PC-3 (cell line): ENCODE measurements at regions not wholly inside any gene's neighbourhood (a gene's known extent, or its start where the extent isn't known, plus 50 kb on each side); places are given as distances from the start of the nearest gene placed in this dataset.
A peak's percentile ranks its signal among the peaks of the same experiment; 100 is the strongest.

Experiments
- ATAC-seq: fragments of 200-7000 bp; cut with Tn5 transposase; 2 replicates; pipeline ENCODE4 v1.9.1; 2020; ENCODE audit warnings: mild to moderate bottlenecking, moderate library complexity
- BruUV-seq: library from RNA; stranded (reverse); fragments of 400-500 nt; replicated peaks from 2 replicates; lab custom pipeline; 2021; lab: Mats Ljungman, UMichigan
- CTCF ChIA-PET: fragments of 300-600 bp; sonication (Branson Sonifier 250); formaldehyde crosslinking; loops from one replicate; lab custom pipeline; 2022; ENCODE audit warnings: antibody characterized with exemption; lab: Charles Lee
- POLR2A ChIA-PET: fragments of 300-600 bp; sonication (Branson Sonifier 250); formaldehyde crosslinking; loops from one replicate; lab custom pipeline; 2022; ENCODE audit warnings: antibody characterized with exemption; ENCODE audit not compliant: unreplicated experiment; lab: Charles Lee
- DNase-seq: peaks from one replicate; pipeline ENCODE4 v3.0.0-alpha.2; 2015
- H2AFZ ChIP-seq: fragments of 300-600 bp; sonication (generic); 2 replicates; pipeline ENCODE4 v1.6.0; 2016; ENCODE audit warnings: antibody characterized with exemption, low read length
- H3F3A ChIP-seq: fragments of 300-600 bp; sonication (generic); one replicate; pipeline ENCODE4 v1.6.0; 2017; ENCODE audit warnings: antibody characterized with exemption, low read length, control low read depth, mild to moderate bottlenecking; ENCODE audit not compliant: unreplicated experiment
- H3K27ac ChIP-seq: fragments of 300-600 bp; sonication (generic); 2 replicates; pipeline ENCODE4 v1.5.1; 2016; ENCODE audit warnings: mild to moderate bottlenecking, low read length
- H3K27me3 ChIP-seq: fragments of 300-600 bp; sonication (generic); 2 replicates; pipeline ENCODE4 v1.6.1; 2016; ENCODE audit warnings: low read length, mixed read lengths
- H3K36me3 ChIP-seq: fragments of 300-600 bp; sonication (generic); 2 replicates; pipeline ENCODE4 v1.6.1; 2016; ENCODE audit warnings: low read depth, mixed run types, low read length, mixed read lengths
- H3K4me1 ChIP-seq: fragments of 300-600 bp; sonication (generic); 2 replicates; pipeline ENCODE4 v1.5.1; 2016; ENCODE audit warnings: low read length; ENCODE audit not compliant: insufficient read depth
- H3K4me2 ChIP-seq: fragments of 300-600 bp; sonication (generic); 2 replicates; pipeline ENCODE4 v1.6.0; 2016; ENCODE audit warnings: low read length
- H3K4me3 ChIP-seq: fragments of 300-600 bp; sonication (generic); 2 replicates; pipeline ENCODE4 v1.5.1; 2016; ENCODE audit warnings: mild to moderate bottlenecking, low read length, mixed read lengths
- H3K79me2 ChIP-seq: fragments of 300-600 bp; sonication (generic); 2 replicates; pipeline ENCODE4 v1.6.1; 2017; ENCODE audit warnings: low read length, mixed read lengths
- H3K9ac ChIP-seq: fragments of 300-600 bp; sonication (generic); 2 replicates; pipeline ENCODE4 v1.6.0; 2016; ENCODE audit warnings: mild to moderate bottlenecking, low read length
- H3K9me2 ChIP-seq: fragments of 300-600 bp; sonication (generic); replicated peaks from 2 replicates; pipeline ENCODE4 v1.6.1; 2016; ENCODE audit warnings: mixed run types, low read length, mixed read lengths
- H3K9me3 ChIP-seq: fragments of 300-600 bp; sonication (generic); 2 replicates; pipeline ENCODE4 v1.6.1; 2016; ENCODE audit warnings: low read length, mixed read lengths
- H4K20me1 ChIP-seq: fragments of 300-600 bp; sonication (generic); 2 replicates; pipeline ENCODE4 v1.6.1; 2016; ENCODE audit warnings: low read length, mixed read lengths
- EZH2 ChIP-seq: fragments of 300-600 bp; sonication (generic); IDR thresholded peaks from one replicate; pipeline ENCODE4 v1.6.1; 2017; ENCODE audit warnings: antibody characterized with exemption, mild to moderate bottlenecking, low read length; ENCODE audit not compliant: unreplicated experiment
- EZH2phosphoT487 ChIP-seq: fragments of 300-600 bp; sonication (generic); IDR thresholded peaks from 2 replicates; pipeline ENCODE4 v1.6.1; 2018; ENCODE audit warnings: mild to moderate bottlenecking, antibody characterized with exemption, low read length, borderline replicate concordance
- intact Hi-C: fragments of 100-400 bp; cut with micrococcal nuclease; formaldehyde crosslinking; loops from 2 replicates; pipeline ENCODE4 v1.9.0; 2023
- TF ChIP-seq, protein P1 (sequence below): fragments of 300-600 bp; sonication (generic); conservative IDR thresholded peaks from 2 replicates; pipeline ENCODE4 v1.5.1; 2017; ENCODE audit warnings: antibody characterized with exemption, low read depth, mild to moderate bottlenecking, low read length

DNA sequence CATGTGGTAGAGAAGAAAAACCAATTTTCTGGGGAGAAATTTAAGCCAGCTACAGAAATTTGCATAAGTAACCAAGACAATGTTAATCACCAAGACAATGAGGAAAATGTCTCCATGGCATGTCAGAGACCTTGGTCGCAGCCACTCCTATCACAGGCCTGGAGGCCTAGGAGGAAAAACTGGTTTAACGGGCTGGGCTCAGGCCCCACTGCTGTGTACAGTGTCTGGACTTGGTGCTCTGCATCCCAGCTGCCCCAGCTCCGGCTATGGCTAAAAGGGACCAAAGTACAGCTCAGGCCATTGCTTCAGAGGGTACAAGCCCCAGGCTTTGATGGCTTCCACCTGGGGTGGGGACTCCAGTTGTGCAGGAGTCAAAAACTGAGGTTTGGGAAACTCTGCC, 1075.1 kb upstream of the CDH18 start:
- no peak overlapping the region for H3K9ac ChIP-seq
- H3K27me3 ChIP-seq: no peaks in the 10 kb centered on the region
- H3F3A ChIP-seq: no peaks in the 10 kb centered on the region
- ATAC-seq (no peak), DNase-seq (no peak)
- no peak overlapping the region for H3K4me3 ChIP-seq
- intact Hi-C loops: no loop called here
- H3K27ac ChIP-seq: no peak overlapping the region
- H3K9me2 ChIP-seq: no peaks in the 10 kb centered on the region
- no peaks in the 10 kb centered on the region for H4K20me1 ChIP-seq
- ChIA-PET CTCF (no interaction called here), POLR2A (no interaction called here)
- H3K36me3 ChIP-seq: no peaks in the 10 kb centered on the region
- H3K79me2 ChIP-seq: no peaks in the 10 kb centered on the region
- no peaks in the 10 kb centered on the region for H3K9me3 ChIP-seq
- no peak overlapping the region for H2AFZ ChIP-seq
- no TSS peak for BruUV-seq
- H3K4me2 ChIP-seq: no peak overlapping the region
- H3K4me1 ChIP-seq: no peaks in the 10 kb centered on the region
- no peak for TF ChIP-seq EZH2
- no peak for TF ChIP-seq EZH2phosphoT487
- TF ChIP-seq, protein P1, sequence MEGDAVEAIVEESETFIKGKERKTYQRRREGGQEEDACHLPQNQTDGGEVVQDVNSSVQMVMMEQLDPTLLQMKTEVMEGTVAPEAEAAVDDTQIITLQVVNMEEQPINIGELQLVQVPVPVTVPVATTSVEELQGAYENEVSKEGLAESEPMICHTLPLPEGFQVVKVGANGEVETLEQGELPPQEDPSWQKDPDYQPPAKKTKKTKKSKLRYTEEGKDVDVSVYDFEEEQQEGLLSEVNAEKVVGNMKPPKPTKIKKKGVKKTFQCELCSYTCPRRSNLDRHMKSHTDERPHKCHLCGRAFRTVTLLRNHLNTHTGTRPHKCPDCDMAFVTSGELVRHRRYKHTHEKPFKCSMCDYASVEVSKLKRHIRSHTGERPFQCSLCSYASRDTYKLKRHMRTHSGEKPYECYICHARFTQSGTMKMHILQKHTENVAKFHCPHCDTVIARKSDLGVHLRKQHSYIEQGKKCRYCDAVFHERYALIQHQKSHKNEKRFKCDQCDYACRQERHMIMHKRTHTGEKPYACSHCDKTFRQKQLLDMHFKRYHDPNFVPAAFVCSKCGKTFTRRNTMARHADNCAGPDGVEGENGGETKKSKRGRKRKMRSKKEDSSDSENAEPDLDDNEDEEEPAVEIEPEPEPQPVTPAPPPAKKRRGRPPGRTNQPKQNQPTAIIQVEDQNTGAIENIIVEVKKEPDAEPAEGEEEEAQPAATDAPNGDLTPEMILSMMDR: no peak

- DNase-seq (no peak), ATAC-seq (no peak)
- H3K4me1 ChIP-seq: no peaks in the 10 kb centered on the region
- no peaks in the 10 kb centered on the region for H3K79me2 ChIP-seq
- H3K4me3 ChIP-seq: no peak overlapping the region
- H3K9me2 ChIP-seq: no peaks in the 10 kb centered on the region
- no peaks in the 10 kb centered on the region for H3K27me3 ChIP-seq
- no peak overlapping the region for H3K27ac ChIP-seq
- TF ChIP-seq, protein P1: no peak
- H3K9ac ChIP-seq: no peak overlapping the region
- H4K20me1 ChIP-seq: no peaks in the 10 kb centered on the region
- CTCF ChIA-PET: no interaction called here
- no peaks in the 10 kb centered on the region for H3K36me3 ChIP-seq
- no peaks in the 10 kb centered on the region for H3K9me3 ChIP-seq
- no peak overlapping the region for H2AFZ ChIP-seq
- no peaks in the 10 kb centered on the region for H3F3A ChIP-seq
- BruUV-seq: no TSS peak
- H3K4me2 ChIP-seq: no peak overlapping the region
- POLR2A ChIA-PET: no interaction called here
- intact Hi-C loops: no loop called here
These were observed 1070.3 kb upstream of the CDH18 start for GRCh38 chr5:21058289-21058688.

- Histone ChIP-seq H3K36me3 (no peaks in the 10 kb centered on the region), H3K9me3 (no peaks in the 10 kb centered on the region), H3K79me2 (no peaks in the 10 kb centered on the region), H3K27ac (no peak overlapping the region), H3F3A (no peaks in the 10 kb centered on the region), H3K4me2 (no peak overlapping the region), H2AFZ (no peak overlapping the region), H3K4me1 (peaks cover 10% of the 10 kb centered on the region; the same call in 1 of the 2 replicates), H3K4me3 (no peak overlapping the region), H3K9me2 (no peaks in the 10 kb centered on the region), H3K27me3 (no peaks in the 10 kb centered on the region), H3K9ac (no peak overlapping the region), H4K20me1 (no peaks in the 10 kb centered on the region)
- DNase-seq: no peak
- ATAC-seq: peak; percentile 46
- CTCF ChIA-PET: no interaction called here
- TF ChIP-seq EZH2phosphoT487 (no peak), EZH2 (no peak)
- TF ChIP-seq, protein P1: no peak
- POLR2A ChIA-PET: no interaction called here
- intact Hi-C loops: no loop called here
- no TSS peak for BruUV-seq
These were observed 1063.9 kb upstream of the CDH18 start for GRCh38 chr5:21051945-21052344.
